ENCODE measurements at regions not wholly inside any gene's neighbourhood (a gene's known extent, or its start where the extent isn't known, plus 50 kb on each side); places are given as distances from the start of the nearest gene placed in this dataset.

DNA sequence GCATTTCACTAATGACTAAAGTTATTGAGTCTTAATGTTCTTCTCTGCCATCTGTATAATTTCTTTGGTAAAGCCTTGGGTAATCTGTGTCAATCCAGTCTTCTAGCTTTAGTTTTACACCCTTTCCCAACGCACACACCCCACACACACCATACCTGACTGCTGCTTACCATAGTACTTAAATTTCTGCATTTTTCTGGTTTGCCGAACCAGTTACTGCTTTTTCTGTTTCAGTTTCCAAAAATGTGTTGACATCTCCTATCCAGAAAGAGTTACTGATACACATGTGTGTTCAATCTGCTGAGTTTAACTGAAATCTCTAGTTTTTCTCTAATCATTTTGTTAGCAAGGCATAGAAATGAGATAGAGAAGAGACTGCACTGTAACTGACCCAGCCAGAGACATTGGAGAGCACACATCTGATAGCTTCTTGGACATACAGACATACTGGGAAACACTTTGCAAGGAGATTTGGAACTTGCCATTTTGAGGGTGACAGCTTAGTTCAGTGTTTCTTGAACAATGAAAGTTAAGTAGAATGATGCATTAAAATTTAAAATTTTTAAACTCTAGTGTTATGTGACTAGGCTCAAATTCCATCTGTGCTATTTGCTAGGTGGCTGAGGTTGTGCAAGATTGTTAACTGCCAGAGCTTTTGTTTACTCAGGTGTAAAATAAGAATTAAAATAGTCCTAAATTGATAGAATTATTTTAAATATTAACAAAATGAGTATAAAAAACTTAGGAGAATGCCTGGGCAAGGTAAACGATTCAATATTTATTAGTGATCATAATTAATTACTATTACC, 807.6 kb downstream of the DNAJB9 start:
- no peak overlapping the region for H3K4me3 ChIP-seq (ENCODE audit: low read depth, low read length)
- no peak overlapping the region for H3K9ac ChIP-seq
- H3K4me1 ChIP-seq: no peaks in the 10 kb centered on the region
- H3K27me3 ChIP-seq (ENCODE audit: control insufficient read depth, insufficient read depth, low read length): no peaks in the 10 kb centered on the region
- no peaks in the 10 kb centered on the region for H3K79me2 ChIP-seq
- TF ChIP-seq, protein P1, sequence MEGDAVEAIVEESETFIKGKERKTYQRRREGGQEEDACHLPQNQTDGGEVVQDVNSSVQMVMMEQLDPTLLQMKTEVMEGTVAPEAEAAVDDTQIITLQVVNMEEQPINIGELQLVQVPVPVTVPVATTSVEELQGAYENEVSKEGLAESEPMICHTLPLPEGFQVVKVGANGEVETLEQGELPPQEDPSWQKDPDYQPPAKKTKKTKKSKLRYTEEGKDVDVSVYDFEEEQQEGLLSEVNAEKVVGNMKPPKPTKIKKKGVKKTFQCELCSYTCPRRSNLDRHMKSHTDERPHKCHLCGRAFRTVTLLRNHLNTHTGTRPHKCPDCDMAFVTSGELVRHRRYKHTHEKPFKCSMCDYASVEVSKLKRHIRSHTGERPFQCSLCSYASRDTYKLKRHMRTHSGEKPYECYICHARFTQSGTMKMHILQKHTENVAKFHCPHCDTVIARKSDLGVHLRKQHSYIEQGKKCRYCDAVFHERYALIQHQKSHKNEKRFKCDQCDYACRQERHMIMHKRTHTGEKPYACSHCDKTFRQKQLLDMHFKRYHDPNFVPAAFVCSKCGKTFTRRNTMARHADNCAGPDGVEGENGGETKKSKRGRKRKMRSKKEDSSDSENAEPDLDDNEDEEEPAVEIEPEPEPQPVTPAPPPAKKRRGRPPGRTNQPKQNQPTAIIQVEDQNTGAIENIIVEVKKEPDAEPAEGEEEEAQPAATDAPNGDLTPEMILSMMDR (IDR thresholded peaks at IDR 0.05): no peak
- no peaks in the 10 kb centered on the region for H3K9me3 ChIP-seq (ENCODE audit: control insufficient read depth, low read length)
- no peak overlapping the region for H3K4me2 ChIP-seq (ENCODE audit: low read length)
- no peak overlapping the region for H3K27ac ChIP-seq
- H2AFZ ChIP-seq: no peak overlapping the region
- H3K36me3 ChIP-seq (ENCODE audit: control insufficient read depth, insufficient read depth, low read length): no peaks in the 10 kb centered on the region

DNA sequence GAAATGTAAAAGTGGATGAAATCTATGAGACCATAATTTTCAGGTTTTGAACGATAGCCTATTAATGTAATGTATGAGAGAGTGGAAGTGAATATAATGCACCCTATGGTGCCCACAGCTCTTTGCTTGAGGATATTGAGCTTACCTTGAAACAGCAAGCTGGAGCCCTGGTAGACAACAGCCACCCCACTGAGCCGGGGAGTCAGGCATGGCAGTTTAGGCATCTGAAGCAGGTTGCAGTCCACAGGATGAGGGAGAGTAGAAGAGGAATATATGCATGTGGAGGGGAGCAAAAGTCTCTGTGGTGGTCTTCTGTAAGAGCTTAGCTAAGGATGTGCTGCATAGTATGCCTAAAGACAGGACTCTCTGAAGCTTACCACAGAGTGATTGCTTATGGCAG, 817.3 kb downstream of the DNAJB9 start:
- Histone ChIP-seq H3K4me1 (no peaks in the 10 kb centered on the region), H3K9me3 (ENCODE audit: control insufficient read depth, low read length) (no peaks in the 10 kb centered on the region), H3K27me3 (ENCODE audit: control insufficient read depth, insufficient read depth, low read length) (no peaks in the 10 kb centered on the region), H3K36me3 (ENCODE audit: control insufficient read depth, insufficient read depth, low read length) (no peaks in the 10 kb centered on the region), H3K4me2 (ENCODE audit: low read length) (no peak overlapping the region), H3K4me3 (ENCODE audit: low read depth, low read length) (no peak overlapping the region), H3K9ac (no peak overlapping the region), H3K79me2 (no peaks in the 10 kb centered on the region), H2AFZ (no peak overlapping the region), H3K27ac (no peak overlapping the region)
- TF ChIP-seq, protein P1 (IDR thresholded peaks at IDR 0.05): no peak

DNA sequence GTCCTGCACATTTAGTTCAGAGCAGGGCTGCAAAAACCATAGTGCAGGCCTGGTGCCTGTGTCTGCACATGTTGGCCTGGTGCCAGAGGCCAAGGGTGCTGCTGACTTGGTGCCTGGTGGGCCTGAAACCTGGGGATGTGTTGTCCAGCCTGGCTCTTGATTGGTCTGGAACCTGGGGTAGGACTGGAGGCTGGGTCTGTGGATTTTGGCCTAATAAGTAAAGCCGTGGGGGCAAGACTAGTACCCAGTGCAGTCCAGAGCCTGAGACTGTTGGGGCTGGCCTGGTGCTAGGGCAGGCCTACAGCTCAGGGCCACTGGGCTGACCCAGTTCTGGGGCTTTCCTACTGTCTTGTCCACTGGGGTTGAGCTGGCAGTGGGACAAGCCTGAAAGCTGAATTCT, 817.9 kb downstream of the DNAJB9 start:
- Histone ChIP-seq H3K9me3 (ENCODE audit: control insufficient read depth, low read length) (no peaks in the 10 kb centered on the region), H3K27ac (no peak overlapping the region), H3K27me3 (ENCODE audit: control insufficient read depth, insufficient read depth, low read length) (no peaks in the 10 kb centered on the region), H3K36me3 (ENCODE audit: control insufficient read depth, insufficient read depth, low read length) (no peaks in the 10 kb centered on the region), H3K4me3 (ENCODE audit: low read depth, low read length) (no peak overlapping the region), H2AFZ (no peak overlapping the region), H3K79me2 (no peaks in the 10 kb centered on the region), H3K9ac (no peak overlapping the region), H3K4me2 (ENCODE audit: low read length) (no peak overlapping the region), H3K4me1 (no peaks in the 10 kb centered on the region)
- TF ChIP-seq, protein P1 (IDR thresholded peaks at IDR 0.05): no peak

DNA sequence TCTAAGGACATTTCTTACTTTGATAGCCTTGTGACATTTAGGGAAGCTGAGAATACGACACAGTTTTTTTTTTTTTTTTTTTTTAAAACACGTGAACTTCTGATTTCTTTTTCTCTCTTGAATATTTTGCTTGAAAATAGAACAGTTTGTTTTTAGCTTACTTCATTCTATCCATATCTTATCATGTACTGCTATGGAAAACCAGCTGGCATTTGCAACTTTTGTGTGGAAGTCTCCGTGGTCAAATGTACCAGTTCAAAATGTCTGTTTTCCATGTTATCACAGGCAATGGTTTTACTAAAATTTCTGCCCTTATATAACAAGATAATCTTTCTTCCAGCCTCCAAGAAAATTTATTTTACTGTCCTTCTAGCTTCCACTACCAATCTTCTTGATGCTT, 821.6 kb downstream of the DNAJB9 start:
- Histone ChIP-seq H3K27me3 (ENCODE audit: control insufficient read depth, insufficient read depth, low read length) (no peaks in the 10 kb centered on the region), H3K4me3 (ENCODE audit: low read depth, low read length) (no peak overlapping the region), H3K9ac (no peak overlapping the region), H3K4me1 (no peaks in the 10 kb centered on the region), H3K79me2 (no peaks in the 10 kb centered on the region), H3K4me2 (ENCODE audit: low read length) (no peak overlapping the region), H2AFZ (no peak overlapping the region), H3K36me3 (ENCODE audit: control insufficient read depth, insufficient read depth, low read length) (no peaks in the 10 kb centered on the region), H3K27ac (no peak overlapping the region), H3K9me3 (ENCODE audit: control insufficient read depth, low read length) (no peaks in the 10 kb centered on the region)
- TF ChIP-seq, protein P1 (IDR thresholded peaks at IDR 0.05): no peak

DNA sequence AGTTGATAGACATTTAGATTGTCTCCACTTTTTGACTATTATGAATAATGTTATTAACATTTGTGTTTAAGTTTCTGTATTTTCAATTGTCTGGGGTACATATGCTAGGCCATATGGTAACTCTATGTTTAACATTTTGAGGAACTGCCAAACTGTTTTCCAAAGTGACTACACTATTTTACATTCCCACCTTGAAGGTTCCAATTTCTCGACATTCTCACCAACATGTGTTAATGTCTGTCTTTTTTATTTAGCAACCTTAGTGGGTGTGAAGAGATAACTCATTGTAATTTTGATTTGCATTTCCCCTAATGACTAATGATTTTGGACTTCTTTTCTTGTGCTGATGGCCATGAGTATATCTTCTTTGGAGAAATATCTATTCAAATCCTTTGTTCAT, 832.4 kb downstream of the DNAJB9 start:
- H3K27ac ChIP-seq: no peak overlapping the region
- H3K36me3 ChIP-seq (ENCODE audit: control insufficient read depth, insufficient read depth, low read length): no peaks in the 10 kb centered on the region
- H3K4me2 ChIP-seq (ENCODE audit: low read length): no peak overlapping the region
- H3K9me3 ChIP-seq (ENCODE audit: control insufficient read depth, low read length): no peaks in the 10 kb centered on the region
- H3K27me3 ChIP-seq (ENCODE audit: control insufficient read depth, insufficient read depth, low read length): no peaks in the 10 kb centered on the region
- no peaks in the 10 kb centered on the region for H3K79me2 ChIP-seq
- no peaks in the 10 kb centered on the region for H3K4me1 ChIP-seq
- TF ChIP-seq, protein P1 (IDR thresholded peaks at IDR 0.05): no peak
- H3K9ac ChIP-seq: no peak overlapping the region
- no peak overlapping the region for H3K4me3 ChIP-seq (ENCODE audit: low read depth, low read length)
- no peak overlapping the region for H2AFZ ChIP-seq
